DMS 273 treated with DMSO at 0.1 percent for 48 hours (cell line): ENCODE measurements at regions not wholly inside any gene's neighbourhood (a gene's known extent, or its start where the extent isn't known, plus 50 kb on each side); places are given as distances from the start of the nearest gene placed in this dataset.

Experiments used
- DNase-seq: peaks from one replicate; lab custom pipeline; 2025; lab: John Stamatoyannopoulos, UW

- no peak for DNase-seq
Observed at GRCh38 chr5:153006681-153007080, 483.8 kb upstream of the GRIA1 start.

GRCh38 chr5:153014194-153014593 is 476.3 kb upstream of the GRIA1 start:
- no peak for DNase-seq

- no peak for DNase-seq
Observed at GRCh38 chr5:153018121-153018520, 472.3 kb upstream of the GRIA1 start.

GRCh38 chr5:153030755-153031725 is 459.4 kb upstream of the GRIA1 start:
- no peak for DNase-seq

GRCh38 chr5:153039501-153039900 is 451.0 kb upstream of the GRIA1 start:
- no peak for DNase-seq

GRCh38 chr5:153043886-153044285 is 446.6 kb upstream of the GRIA1 start:
- no peak for DNase-seq

- no peak for DNase-seq
Observed at GRCh38 chr5:153050496-153051179, 439.8 kb upstream of the GRIA1 start.

GRCh38 chr5:153066281-153066680 is 424.2 kb upstream of the GRIA1 start:
- DNase-seq, result no peak

- no peak for DNase-seq
Observed at GRCh38 chr5:153067869-153068268, 422.6 kb upstream of the GRIA1 start.

GRCh38 chr5:153079396-153079795 is 411.1 kb upstream of the GRIA1 start:
- DNase-seq, result no peak

GRCh38 chr5:153080940-153081339 is 409.5 kb upstream of the GRIA1 start:
- no peak for DNase-seq

- DNase-seq, result no peak
Observed at GRCh38 chr5:153081385-153081784, 409.1 kb upstream of the GRIA1 start.

GRCh38 chr5:153084511-153084910 is 406.0 kb upstream of the GRIA1 start:
- DNase-seq, result no peak

GRCh38 chr5:153086486-153086885 is 404.0 kb upstream of the GRIA1 start:
- DNase-seq, result no peak

GRCh38 chr5:153088538-153088937 is 401.9 kb upstream of the GRIA1 start:
- DNase-seq, result no peak

GRCh38 chr5:153094333-153094732 is 396.1 kb upstream of the GRIA1 start:
- no peak for DNase-seq

- DNase-seq, result no peak
Observed at GRCh38 chr5:153096381-153096780, 394.1 kb upstream of the GRIA1 start.

- no peak for DNase-seq
Observed at GRCh38 chr5:153099328-153099727, 391.1 kb upstream of the GRIA1 start.

- no peak for DNase-seq
Observed at GRCh38 chr5:153101235-153102180, 389.0 kb upstream of the GRIA1 start.

- no peak for DNase-seq
Observed at GRCh38 chr5:153116916-153117315, 373.6 kb upstream of the GRIA1 start.

GRCh38 chr5:153118018-153118417 is 372.5 kb upstream of the GRIA1 start:
- no peak for DNase-seq

- no peak for DNase-seq
Observed at GRCh38 chr5:153122403-153122802, 368.1 kb upstream of the GRIA1 start.
